ENCODE measurements at regions not wholly inside any gene's neighbourhood (a gene's known extent, or its start where the extent isn't known, plus 50 kb on each side); places are given as distances from the start of the nearest gene placed in this dataset.

DNA sequence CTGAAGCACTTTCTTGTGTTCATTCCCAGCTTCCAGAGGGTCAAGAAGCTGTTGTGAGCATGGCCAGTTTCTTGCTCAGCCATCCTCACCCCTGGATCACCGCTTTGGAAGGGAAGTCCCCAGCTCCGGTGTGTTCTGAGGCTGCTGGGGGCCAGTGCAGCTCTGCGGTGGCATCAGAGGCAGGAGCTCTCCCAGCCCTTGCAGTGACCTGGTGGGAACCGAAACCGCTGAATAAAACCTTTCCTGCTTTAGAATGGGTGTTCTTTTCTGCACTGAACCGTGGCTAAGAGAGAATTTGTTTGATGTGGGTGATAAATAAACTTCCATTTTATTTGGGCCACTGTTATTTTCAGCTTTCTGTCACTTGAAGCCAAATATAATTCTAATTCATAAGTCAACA lies 450.9 kb upstream of the VSTM2A start:
- no peak overlapping the region for H3K4me2 ChIP-seq
- 3% methylated on average over 6 of the region's 6 CpGs for WGBS (ENCODE audit: missing lambda C conversion rate)
- TF ChIP-seq, protein P1, sequence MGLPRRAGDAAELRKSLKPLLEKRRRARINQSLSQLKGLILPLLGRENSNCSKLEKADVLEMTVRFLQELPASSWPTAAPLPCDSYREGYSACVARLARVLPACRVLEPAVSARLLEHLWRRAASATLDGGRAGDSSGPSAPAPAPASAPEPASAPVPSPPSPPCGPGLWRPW (IDR thresholded peaks at IDR 0.05): no peak
- TF ChIP-seq RAD21 (conservative IDR thresholded peaks at IDR 0.05 in 1 of 2, IDR thresholded peaks at IDR 0.05 in 1 of 2) (no peak), EP300 (IDR thresholded peaks at IDR 0.05) (no peak)
- CTCF ChIA-PET: no interaction called here
- ATAC-seq (no peak), FAIRE-seq (no peak), DNase-seq (ENCODE audit: low read depth in 1 of 2, low spot score in 1 of 2) (no peak)
- POLR2A ChIA-PET: no interaction called here
- no peak overlapping the region for H3K4me3 ChIP-seq
- H3K27ac ChIP-seq: no peak overlapping the region
- no peaks in the 10 kb centered on the region for H3K4me1 ChIP-seq
- H3K9me3 ChIP-seq: no peaks in the 10 kb centered on the region

DNA sequence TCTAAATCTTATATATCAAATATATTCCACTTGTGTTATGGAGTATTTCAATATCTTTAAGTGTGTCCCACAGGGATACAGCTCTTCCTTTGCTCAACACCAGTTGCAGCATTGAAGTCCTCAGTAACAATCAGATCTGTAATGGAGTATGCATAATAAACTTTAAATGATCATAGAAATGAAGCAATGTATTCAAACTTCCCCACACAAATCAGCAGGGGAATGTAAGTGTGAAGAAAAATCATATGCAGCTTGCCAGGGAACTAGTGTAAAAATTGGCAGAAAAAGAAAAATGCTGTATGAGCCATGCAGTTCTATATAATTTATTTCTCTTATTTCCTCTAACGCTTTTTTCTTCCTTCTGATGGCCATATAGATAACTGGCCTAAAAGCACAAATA lies 444.3 kb upstream of the VSTM2A start:
- no peaks in the 10 kb centered on the region for H3K9me3 ChIP-seq
- H3K4me2 ChIP-seq: no peak overlapping the region
- H3K27ac ChIP-seq: no peak overlapping the region
- DNase-seq (ENCODE audit: low read depth in 1 of 2, low spot score in 1 of 2) (no peak), ATAC-seq (no peak), FAIRE-seq (no peak)
- no peak for TF ChIP-seq HOXB13 (CRISPR knock-in tag; IDR thresholded peaks at IDR 0.05; ENCODE audit: low read depth)
- TF ChIP-seq RFX5 (IDR thresholded peaks at IDR 0.05): no peak
- no peak for TF ChIP-seq KDM5A (IDR thresholded peaks at IDR 0.05)
- no peak for TF ChIP-seq JUNB (IDR thresholded peaks at IDR 0.05)
- TF ChIP-seq, protein P2, sequence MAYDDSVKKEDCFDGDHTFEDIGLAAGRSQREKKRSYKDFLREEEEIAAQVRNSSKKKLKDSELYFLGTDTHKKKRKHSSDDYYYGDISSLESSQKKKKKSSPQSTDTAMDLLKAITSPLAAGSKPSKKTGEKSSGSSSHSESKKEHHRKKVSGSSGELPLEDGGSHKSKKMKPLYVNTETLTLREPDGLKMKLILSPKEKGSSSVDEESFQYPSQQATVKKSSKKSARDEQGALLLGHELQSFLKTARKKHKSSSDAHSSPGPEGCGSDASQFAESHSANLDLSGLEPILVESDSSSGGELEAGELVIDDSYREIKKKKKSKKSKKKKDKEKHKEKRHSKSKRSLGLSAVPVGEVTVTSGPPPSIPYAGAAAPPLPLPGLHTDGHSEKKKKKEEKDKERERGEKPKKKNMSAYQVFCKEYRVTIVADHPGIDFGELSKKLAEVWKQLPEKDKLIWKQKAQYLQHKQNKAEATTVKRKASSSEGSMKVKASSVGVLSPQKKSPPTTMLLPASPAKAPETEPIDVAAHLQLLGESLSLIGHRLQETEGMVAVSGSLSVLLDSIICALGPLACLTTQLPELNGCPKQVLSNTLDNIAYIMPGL (CRISPR knock-in tag; IDR thresholded peaks at IDR 0.05; ENCODE audit: borderline replicate concordance): no peak
- no peak for TF ChIP-seq SREBF2 (IDR thresholded peaks at IDR 0.05)
- TF ChIP-seq ESRRA (IDR thresholded peaks at IDR 0.05; ENCODE audit: borderline replicate concordance, low read length): no peak
- no peak for TF ChIP-seq HDAC2 (IDR thresholded peaks at IDR 0.05)
- TF ChIP-seq CEBPB (IDR thresholded peaks at IDR 0.05): no peak
- TF ChIP-seq HOXA7 (CRISPR knock-in tag; IDR thresholded peaks at IDR 0.05): no peak
- TF ChIP-seq RAD21 (conservative IDR thresholded peaks at IDR 0.05 in 1 of 2, IDR thresholded peaks at IDR 0.05 in 1 of 2): no peak
- TF ChIP-seq REST (IDR thresholded peaks at IDR 0.05): no peak
- no peak for TF ChIP-seq ZC3H11A (IDR thresholded peaks at IDR 0.05)
- no peak for TF ChIP-seq USF2 (IDR thresholded peaks at IDR 0.05)
- no peak for TF ChIP-seq SMC3 (IDR thresholded peaks at IDR 0.05)
- TF ChIP-seq EHF (CRISPR knock-in tag; IDR thresholded peaks at IDR 0.05): no peak
- TF ChIP-seq FOXS1 (CRISPR knock-in tag; IDR thresholded peaks at IDR 0.05): no peak
- ChIA-PET CTCF (no interaction called here), POLR2A (no interaction called here)
- no peak overlapping the region for H3K4me3 ChIP-seq
- no peaks in the 10 kb centered on the region for H3K4me1 ChIP-seq
- WGBS (ENCODE audit: missing lambda C conversion rate): 9% methylated on average over 1 of the region's 1 CpG

- POLR2A ChIA-PET: no interaction called here
- Histone ChIP-seq H3K4me2 (no peak overlapping the region), H3K27ac (no peak overlapping the region), H3K4me1 (no peaks in the 10 kb centered on the region), H3K9me3 (no peaks in the 10 kb centered on the region), H3K4me3 (no peak overlapping the region)
- ATAC-seq (no peak), DNase-seq (ENCODE audit: low read depth in 1 of 2, low spot score in 1 of 2) (no peak), FAIRE-seq (no peak)
- WGBS (ENCODE audit: missing lambda C conversion rate): 12% methylated on average over 4 of the region's 4 CpGs
- CTCF ChIA-PET: no interaction called here
- TF ChIP-seq E2F6 (IDR thresholded peaks at IDR 0.05; ENCODE audit: borderline replicate concordance, low read depth) (no peak), FOSL2 (IDR thresholded peaks at IDR 0.05) (no peak), FOSL2 (CRISPR knock-in tag; IDR thresholded peaks at IDR 0.05) (no peak), RCOR1 (IDR thresholded peaks at IDR 0.05; ENCODE audit: low read depth, low read length) (no peak)
- TF ChIP-seq, protein P2 (CRISPR knock-in tag; IDR thresholded peaks at IDR 0.05; ENCODE audit: borderline replicate concordance): no peak
- TF ChIP-seq, protein P3, sequence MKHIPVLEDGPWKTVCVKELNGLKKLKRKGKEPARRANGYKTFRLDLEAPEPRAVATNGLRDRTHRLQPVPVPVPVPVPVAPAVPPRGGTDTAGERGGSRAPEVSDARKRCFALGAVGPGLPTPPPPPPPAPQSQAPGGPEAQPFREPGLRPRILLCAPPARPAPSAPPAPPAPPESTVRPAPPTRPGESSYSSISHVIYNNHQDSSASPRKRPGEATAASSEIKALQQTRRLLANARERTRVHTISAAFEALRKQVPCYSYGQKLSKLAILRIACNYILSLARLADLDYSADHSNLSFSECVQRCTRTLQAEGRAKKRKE (CRISPR knock-in tag; IDR thresholded peaks at IDR 0.05; ENCODE audit: low read depth): no peak
- TF ChIP-seq, protein P4, sequence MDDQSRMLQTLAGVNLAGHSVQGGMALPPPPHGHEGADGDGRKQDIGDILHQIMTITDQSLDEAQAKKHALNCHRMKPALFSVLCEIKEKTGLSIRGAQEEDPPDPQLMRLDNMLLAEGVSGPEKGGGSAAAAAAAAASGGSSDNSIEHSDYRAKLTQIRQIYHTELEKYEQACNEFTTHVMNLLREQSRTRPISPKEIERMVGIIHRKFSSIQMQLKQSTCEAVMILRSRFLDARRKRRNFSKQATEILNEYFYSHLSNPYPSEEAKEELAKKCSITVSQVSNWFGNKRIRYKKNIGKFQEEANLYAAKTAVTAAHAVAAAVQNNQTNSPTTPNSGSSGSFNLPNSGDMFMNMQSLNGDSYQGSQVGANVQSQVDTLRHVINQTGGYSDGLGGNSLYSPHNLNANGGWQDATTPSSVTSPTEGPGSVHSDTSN (IDR thresholded peaks at IDR 0.05): no peak
These were observed 432.7 kb upstream of the VSTM2A start for GRCh38 chr7:54109501-54109900.
